ENCODE measurements at regions not wholly inside any gene's neighbourhood (a gene's known extent, or its start where the extent isn't known, plus 50 kb on each side); places are given as distances from the start of the nearest gene placed in this dataset.
"Not testable (repeated sequence)": the region's sequence is repeated elsewhere in the genome, so short reads cannot be mapped to it uniquely, and the experiment has no call there.

DNA sequence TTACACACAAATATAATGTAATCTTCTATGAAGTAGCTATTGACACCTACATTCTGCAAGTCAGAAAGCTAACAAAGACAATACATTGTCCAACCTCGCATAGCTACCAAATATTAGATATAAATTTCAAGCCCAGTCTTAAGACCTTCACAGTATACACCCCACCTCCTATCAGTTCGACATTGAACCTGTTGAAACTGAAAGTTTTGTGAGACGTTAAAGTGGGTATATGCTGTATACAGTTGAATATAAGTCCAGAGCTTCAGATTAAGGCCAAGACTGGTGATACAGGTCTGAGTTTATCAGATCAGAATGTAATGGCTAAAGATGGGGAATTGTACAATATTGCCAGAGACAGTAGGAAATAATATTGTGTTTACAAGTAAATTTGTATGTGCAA, 489.3 kb upstream of the RORB start:
- H3K36me3 ChIP-seq (ENCODE audit: control insufficient read depth, insufficient read depth, low read length): no peaks in the 10 kb centered on the region
- DNase-seq: no peak
- no peaks in the 10 kb centered on the region for H3K27me3 ChIP-seq (ENCODE audit: control insufficient read depth, insufficient read depth, low read length)
- H3K4me3 ChIP-seq (ENCODE audit: low read length): no peak overlapping the region
- H3K4me1 ChIP-seq (ENCODE audit: control insufficient read depth, insufficient read depth, low read length): no peaks in the 10 kb centered on the region
- no peak overlapping the region for H3K27ac ChIP-seq (ENCODE audit: low read length)
- H3K9me3 ChIP-seq (ENCODE audit: control insufficient read depth, low read depth, low read length): no peaks in the 10 kb centered on the region
- WGBS (ENCODE audit: insufficient coverage, low lambda C conversion rate): no CpG with 5 or more reads among the region's 3 CpGs

DNA sequence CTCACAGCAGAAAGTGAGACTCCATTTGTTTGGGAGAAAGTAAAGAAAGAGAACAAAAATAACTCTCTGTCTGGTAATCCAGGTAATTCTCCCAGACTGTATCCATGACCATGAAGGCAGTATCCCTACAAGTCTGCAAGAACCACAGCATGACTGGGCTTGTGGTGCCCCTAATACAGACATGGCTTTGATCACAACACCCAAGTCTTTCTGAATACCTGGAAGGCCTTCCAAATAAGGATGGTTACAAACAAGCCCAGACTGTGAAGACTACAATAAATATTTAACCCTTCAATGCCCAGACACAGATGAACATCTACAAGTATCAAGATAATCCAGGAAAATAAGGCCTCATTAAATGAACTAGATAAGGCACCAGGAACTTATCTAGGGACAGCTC, 481.1 kb upstream of the RORB start:
- Histone ChIP-seq H3K4me3 (ENCODE audit: low read length) (no peak overlapping the region), H3K9me3 (ENCODE audit: control insufficient read depth, low read depth, low read length) (no peaks in the 10 kb centered on the region), H3K4me1 (ENCODE audit: control insufficient read depth, insufficient read depth, low read length) (no peaks in the 10 kb centered on the region), H3K27ac (ENCODE audit: low read length) (no peak overlapping the region), H3K27me3 (ENCODE audit: control insufficient read depth, insufficient read depth, low read length) (no peaks in the 10 kb centered on the region), H3K36me3 (ENCODE audit: control insufficient read depth, insufficient read depth, low read length) (no peaks in the 10 kb centered on the region)
- no peak for DNase-seq

GRCh38 chr9:74025402-74025925, 471.7 kb upstream of the RORB start:
- DNase-seq: peak; percentile 21 to 63
- 39% methylated on average over 2 of the region's 4 CpGs for WGBS (ENCODE audit: insufficient coverage, low lambda C conversion rate)
- no peak overlapping the region for H3K4me3 ChIP-seq (ENCODE audit: low read length)
- H3K9me3 ChIP-seq (ENCODE audit: control insufficient read depth, low read depth, low read length): no peaks in the 10 kb centered on the region
- peaks cover 3% of the 10 kb centered on the region for H3K4me1 ChIP-seq (ENCODE audit: control insufficient read depth, insufficient read depth, low read length)
- H3K27me3 ChIP-seq (ENCODE audit: control insufficient read depth, insufficient read depth, low read length): no peaks in the 10 kb centered on the region
- peak overlapping the region; percentile 35 for H3K27ac ChIP-seq (ENCODE audit: low read length)
- H3K36me3 ChIP-seq (ENCODE audit: control insufficient read depth, insufficient read depth, low read length): no peaks in the 10 kb centered on the region

- no peaks in the 10 kb centered on the region for H3K27me3 ChIP-seq (ENCODE audit: control insufficient read depth, insufficient read depth, low read length)
- no peak overlapping the region for H3K4me3 ChIP-seq (ENCODE audit: low read length)
- H3K4me1 ChIP-seq (ENCODE audit: control insufficient read depth, insufficient read depth, low read length): no peaks in the 10 kb centered on the region
- H3K36me3 ChIP-seq (ENCODE audit: control insufficient read depth, insufficient read depth, low read length): no peaks in the 10 kb centered on the region
- H3K27ac ChIP-seq (ENCODE audit: low read length): no peak overlapping the region
- 100% methylated on average over 1 of the region's 2 CpGs for WGBS (ENCODE audit: insufficient coverage, low lambda C conversion rate)
- H3K9me3 ChIP-seq (ENCODE audit: control insufficient read depth, low read depth, low read length): no peaks in the 10 kb centered on the region
- no peak for DNase-seq
These were observed 464.7 kb upstream of the RORB start for GRCh38 chr9:74032421-74032820.

DNA sequence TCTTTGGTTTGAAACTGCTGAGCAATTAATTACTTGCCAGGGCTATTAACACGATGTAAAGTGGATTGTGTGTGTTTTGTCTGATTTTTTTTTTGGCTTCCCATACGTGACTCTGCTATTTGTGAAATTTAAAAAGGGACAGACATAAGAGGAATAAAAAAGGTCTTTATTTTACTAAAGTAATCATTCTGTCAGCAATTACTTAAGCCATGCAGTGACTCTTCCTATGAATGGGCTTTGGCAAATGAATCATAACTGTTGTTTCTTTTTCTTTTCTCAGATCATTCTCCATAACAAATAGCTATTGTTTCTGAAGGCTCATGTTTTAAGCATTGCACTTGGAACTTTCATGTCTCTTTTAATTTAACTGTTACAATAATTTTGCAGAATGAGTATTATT, 461.3 kb upstream of the RORB start:
- H3K27ac ChIP-seq (ENCODE audit: low read length): no peak overlapping the region
- H3K9me3 ChIP-seq (ENCODE audit: control insufficient read depth, low read depth, low read length): no peaks in the 10 kb centered on the region
- no peaks in the 10 kb centered on the region for H3K4me1 ChIP-seq (ENCODE audit: control insufficient read depth, insufficient read depth, low read length)
- WGBS (ENCODE audit: insufficient coverage, low lambda C conversion rate): 65% methylated on average over 2 of the region's 2 CpGs
- H3K4me3 ChIP-seq (ENCODE audit: low read length): no peak overlapping the region
- no peaks in the 10 kb centered on the region for H3K36me3 ChIP-seq (ENCODE audit: control insufficient read depth, insufficient read depth, low read length)
- DNase-seq: no peak
- H3K27me3 ChIP-seq (ENCODE audit: control insufficient read depth, insufficient read depth, low read length): no peaks in the 10 kb centered on the region

- WGBS (ENCODE audit: insufficient coverage, low lambda C conversion rate): 93% methylated on average over 3 of the region's 5 CpGs
- Histone ChIP-seq H3K36me3 (ENCODE audit: control insufficient read depth, insufficient read depth, low read length) (no peaks in the 10 kb centered on the region), H3K4me3 (ENCODE audit: low read length) (no peak overlapping the region), H3K9me3 (ENCODE audit: control insufficient read depth, low read depth, low read length) (no peaks in the 10 kb centered on the region), H3K4me1 (ENCODE audit: control insufficient read depth, insufficient read depth, low read length) (no peaks in the 10 kb centered on the region), H3K27ac (ENCODE audit: low read length) (no peak overlapping the region), H3K27me3 (ENCODE audit: control insufficient read depth, insufficient read depth, low read length) (no peaks in the 10 kb centered on the region)
- DNase-seq: no peak
These were observed 460.4 kb upstream of the RORB start for GRCh38 chr9:74036549-74037231.

DNA sequence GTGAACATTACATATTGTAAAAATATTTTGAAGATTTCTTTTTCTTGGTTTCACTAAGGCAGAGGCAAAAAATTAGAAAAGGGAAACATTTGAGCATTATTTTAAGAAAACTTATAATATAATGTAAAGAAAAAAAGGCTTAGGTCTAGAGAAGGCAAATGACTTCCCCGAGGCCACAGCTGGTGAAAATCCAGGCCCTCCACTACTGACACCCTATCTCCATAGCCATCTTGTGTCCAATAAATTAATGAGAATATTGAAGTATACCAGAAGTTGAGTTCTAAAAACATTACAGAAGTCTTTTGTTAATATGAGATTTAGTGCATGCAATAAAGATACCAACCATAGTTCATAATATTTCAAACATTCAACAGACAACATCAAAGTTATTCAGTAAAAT, 459.9 kb upstream of the RORB start:
- H3K27me3 ChIP-seq (ENCODE audit: control insufficient read depth, insufficient read depth, low read length): no peaks in the 10 kb centered on the region

DNA sequence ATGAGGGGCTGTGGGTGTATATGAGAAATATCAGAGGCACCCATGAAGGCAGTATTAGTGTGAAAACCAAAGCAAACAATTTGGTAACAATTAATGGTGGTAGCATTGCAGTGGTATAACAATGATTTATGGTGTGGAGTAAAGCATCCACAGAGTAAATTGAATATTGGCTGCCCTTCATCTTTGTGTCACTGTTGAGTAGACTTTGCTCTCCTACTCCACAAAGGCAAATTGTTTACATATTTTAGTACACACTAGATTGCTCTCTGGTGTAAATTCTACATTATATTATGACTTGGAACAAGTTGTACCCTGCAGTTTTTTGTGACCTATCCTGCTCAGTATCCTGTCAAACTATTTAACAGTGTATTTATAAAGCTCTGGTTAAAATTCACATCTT, 455.5 kb upstream of the RORB start:
- H3K27ac ChIP-seq (ENCODE audit: low read length): no peak overlapping the region
- H3K4me3 ChIP-seq (ENCODE audit: low read length): no peak overlapping the region
- no peaks in the 10 kb centered on the region for H3K27me3 ChIP-seq (ENCODE audit: control insufficient read depth, insufficient read depth, low read length)
- no peaks in the 10 kb centered on the region for H3K36me3 ChIP-seq (ENCODE audit: control insufficient read depth, insufficient read depth, low read length)
- DNase-seq: no peak
- H3K9me3 ChIP-seq (ENCODE audit: control insufficient read depth, low read depth, low read length): no peaks in the 10 kb centered on the region
- H3K4me1 ChIP-seq (ENCODE audit: control insufficient read depth, insufficient read depth, low read length): no peaks in the 10 kb centered on the region

More for the DNA sequence above, 459.9 kb upstream of the RORB start:
- DNase-seq: no peak
- Histone ChIP-seq H3K4me3 (ENCODE audit: low read length) (no peak overlapping the region), H3K4me1 (ENCODE audit: control insufficient read depth, insufficient read depth, low read length) (no peaks in the 10 kb centered on the region), H3K9me3 (ENCODE audit: control insufficient read depth, low read depth, low read length) (no peaks in the 10 kb centered on the region), H3K27ac (ENCODE audit: low read length) (no peak overlapping the region), H3K36me3 (ENCODE audit: control insufficient read depth, insufficient read depth, low read length) (no peaks in the 10 kb centered on the region)
- no CpG with 5 or more reads among the region's 1 CpG for WGBS (ENCODE audit: insufficient coverage, low lambda C conversion rate)

GRCh38 chr9:74044844-74045243, 452.3 kb upstream of the RORB start:
- no peak for DNase-seq
- no peaks in the 10 kb centered on the region for H3K4me1 ChIP-seq (ENCODE audit: control insufficient read depth, insufficient read depth, low read length)
- whole genome bisulfite sequencing (ENCODE audit: insufficient coverage, low lambda C conversion rate): no CpG with 5 or more reads among the region's 3 CpGs
- no peaks in the 10 kb centered on the region for H3K27me3 ChIP-seq (ENCODE audit: control insufficient read depth, insufficient read depth, low read length)
- no peak overlapping the region for H3K27ac ChIP-seq (ENCODE audit: low read length)
- no peak overlapping the region for H3K4me3 ChIP-seq (ENCODE audit: low read length)
- no peaks in the 10 kb centered on the region for H3K9me3 ChIP-seq (ENCODE audit: control insufficient read depth, low read depth, low read length)
- H3K36me3 ChIP-seq (ENCODE audit: control insufficient read depth, insufficient read depth, low read length): no peaks in the 10 kb centered on the region

DNA sequence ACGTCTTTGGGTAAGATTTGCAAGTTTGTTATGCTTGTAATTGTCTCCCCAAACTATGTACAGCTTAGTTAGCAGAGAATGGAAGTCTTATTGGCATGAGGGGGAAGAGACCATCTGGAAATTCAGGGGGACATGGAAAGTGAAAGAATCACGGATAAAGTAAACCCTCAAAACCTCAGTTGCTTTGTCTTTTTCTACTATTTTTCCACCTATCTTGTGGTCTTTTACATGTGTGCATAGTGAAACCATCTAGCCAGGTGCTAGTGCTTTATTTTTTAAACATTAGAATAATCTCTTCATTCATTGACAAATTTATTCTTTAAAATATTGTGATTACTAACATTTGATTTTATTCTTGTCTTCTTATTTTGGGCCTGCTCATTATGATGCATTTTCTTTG, 441.1 kb upstream of the RORB start:
- no peaks in the 10 kb centered on the region for H3K4me1 ChIP-seq (ENCODE audit: control insufficient read depth, insufficient read depth, low read length)
- no peaks in the 10 kb centered on the region for H3K36me3 ChIP-seq (ENCODE audit: control insufficient read depth, insufficient read depth, low read length)
- no peak for DNase-seq
- H3K9me3 ChIP-seq (ENCODE audit: control insufficient read depth, low read depth, low read length): no peaks in the 10 kb centered on the region
- 71% methylated on average over 1 of the region's 2 CpGs for WGBS (ENCODE audit: insufficient coverage, low lambda C conversion rate)
- no peaks in the 10 kb centered on the region for H3K27me3 ChIP-seq (ENCODE audit: control insufficient read depth, insufficient read depth, low read length)
- H3K4me3 ChIP-seq (ENCODE audit: low read length): no peak overlapping the region
- H3K27ac ChIP-seq (ENCODE audit: low read length): no peak overlapping the region

GRCh38 chr9:74057051-74057450, 440.1 kb upstream of the RORB start:
- not testable (repeated sequence) for H3K4me3 ChIP-seq (ENCODE audit: low read length); DNase-seq; H3K4me1 ChIP-seq (ENCODE audit: control insufficient read depth, insufficient read depth, low read length); H3K27me3 ChIP-seq (ENCODE audit: control insufficient read depth, insufficient read depth, low read length); H3K9me3 ChIP-seq (ENCODE audit: control insufficient read depth, low read depth, low read length); H3K27ac ChIP-seq (ENCODE audit: low read length); H3K36me3 ChIP-seq (ENCODE audit: control insufficient read depth, insufficient read depth, low read length)

All from large intestine (tissue), 3 donors.